Activated T-helper 2 cell treated with anti-CD3 and anti-CD28 coated beads, Interferon-gamma antibody, Interleukin-2, Interleukin-4, amounts not matched to agents 10 μg/mL and 5 μg/mL and 100 μg/mL, durations not matched to agents 14 hours and 24 hours and 36 hours (primary cell): ENCODE measurements at regions not wholly inside any gene's neighbourhood (a gene's known extent, or its start where the extent isn't known, plus 50 kb on each side); places are given as distances from the start of the nearest gene placed in this dataset.

Experiments
- DNase-seq: peaks from one replicate; pipeline ENCODE4 v3.0.0; 2021; ENCODE audit warnings: low spot score
- H3K27ac Mint-ChIP-seq: one replicate; pipeline ENCODE4 v1.8.0; 2021; ENCODE audit warnings: mixed read lengths
- H3K27me3 Mint-ChIP-seq: one replicate; pipeline ENCODE4 v1.8.0; 2021; ENCODE audit warnings: low read depth, mixed read lengths
- H3K36me3 Mint-ChIP-seq: one replicate; pipeline ENCODE4 v1.8.0; 2021; ENCODE audit warnings: low read depth, mixed read lengths
- H3K4me1 Mint-ChIP-seq: one replicate; pipeline ENCODE4 v1.8.0; 2021; ENCODE audit warnings: low read depth, mixed read lengths
- H3K4me3 Mint-ChIP-seq: one replicate; pipeline ENCODE4 v1.8.0; 2021; ENCODE audit warnings: low read depth, mild to moderate bottlenecking, moderate library complexity, mixed read lengths
- H3K9me3 Mint-ChIP-seq: one replicate; pipeline ENCODE4 v1.8.0; 2021; ENCODE audit warnings: mixed read lengths
- intact Hi-C: fragments of 100-400 bp; cut with micrococcal nuclease; formaldehyde crosslinking; loops from one replicate; pipeline ENCODE4 v1.15.1; 2023

DNA sequence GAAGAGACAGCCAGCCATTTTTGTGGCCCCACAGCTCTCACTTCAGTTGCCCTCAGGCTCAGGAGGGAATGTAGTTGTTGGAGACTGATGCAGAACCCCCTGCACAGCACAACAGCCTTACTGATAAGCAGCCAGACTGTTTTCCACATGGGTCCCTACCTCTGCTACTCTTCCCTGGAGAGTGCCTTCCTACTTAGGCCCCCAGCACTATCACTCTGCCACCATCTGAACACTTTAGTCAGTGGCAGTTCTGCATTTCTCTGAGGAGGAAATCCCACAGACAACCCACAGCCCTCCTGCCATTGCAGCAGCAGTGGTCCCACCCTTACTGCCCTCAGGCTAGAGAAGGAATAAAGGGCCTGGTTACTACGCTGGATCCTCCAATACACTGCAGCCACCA, 61.8 kb upstream of the PTPRD start:
- Mint-ChIP-seq H3K27me3 (no peaks in the 10 kb centered on the region), H3K4me3 (no peak overlapping the region), H3K27ac (no peak overlapping the region), H3K36me3 (no peaks in the 10 kb centered on the region), H3K4me1 (no peaks in the 10 kb centered on the region), H3K9me3 (peaks cover 46% of the 10 kb centered on the region)
- no peak for DNase-seq
- intact Hi-C loops = no loop called here

DNA sequence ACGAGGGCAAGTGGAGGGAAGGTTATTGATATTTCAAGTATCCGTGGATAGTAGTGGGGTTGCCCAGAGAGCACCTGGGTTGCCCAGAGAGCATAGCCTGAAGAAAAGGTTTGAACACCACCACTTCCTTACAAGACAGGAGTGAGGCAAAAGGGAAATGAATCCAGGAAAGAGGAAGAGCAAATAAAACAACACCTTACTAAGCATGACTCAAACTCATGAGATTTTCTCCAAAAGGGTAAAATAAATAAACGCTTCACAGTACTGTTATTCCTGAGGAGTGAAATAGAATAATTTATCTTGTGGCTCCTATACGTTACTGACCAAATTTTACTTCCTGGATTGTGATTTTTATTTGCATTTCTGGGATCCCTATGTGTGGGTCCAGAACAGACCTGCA, 65.2 kb upstream of the PTPRD start:
- no peak overlapping the region for H3K27ac Mint-ChIP-seq
- no peak for DNase-seq
- no peak overlapping the region for H3K4me3 Mint-ChIP-seq
- no peaks in the 10 kb centered on the region for H3K27me3 Mint-ChIP-seq
- no peaks in the 10 kb centered on the region for H3K4me1 Mint-ChIP-seq
- no peaks in the 10 kb centered on the region for H3K36me3 Mint-ChIP-seq
- intact Hi-C loops = no loop called here
- peaks cover 39% of the 10 kb centered on the region for H3K9me3 Mint-ChIP-seq

DNA sequence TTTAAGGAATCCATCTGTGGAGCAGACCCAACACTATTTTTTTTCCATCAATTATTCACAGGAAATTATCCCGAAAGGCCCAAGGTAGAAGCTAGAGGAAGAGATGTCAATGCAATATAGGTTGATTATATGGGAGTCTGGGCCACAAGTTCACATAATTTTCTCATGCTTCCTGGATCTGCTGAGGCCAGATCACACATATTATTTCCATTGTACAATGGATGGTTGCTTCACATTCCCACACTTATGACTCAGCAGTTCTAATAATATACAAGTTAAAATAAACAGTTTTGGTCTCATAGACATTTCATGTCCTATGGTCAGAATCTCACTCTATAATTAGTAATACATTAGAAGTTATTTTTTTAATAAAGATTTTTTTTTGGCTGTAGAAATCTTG, 66.0 kb upstream of the PTPRD start:
- no peak overlapping the region for H3K4me3 Mint-ChIP-seq
- no peak overlapping the region for H3K27ac Mint-ChIP-seq
- H3K36me3 Mint-ChIP-seq = no peaks in the 10 kb centered on the region
- no peaks in the 10 kb centered on the region for H3K4me1 Mint-ChIP-seq
- intact Hi-C loops = no loop called here
- DNase-seq = no peak
- peaks cover 34% of the 10 kb centered on the region for H3K9me3 Mint-ChIP-seq
- H3K27me3 Mint-ChIP-seq = no peaks in the 10 kb centered on the region

DNA sequence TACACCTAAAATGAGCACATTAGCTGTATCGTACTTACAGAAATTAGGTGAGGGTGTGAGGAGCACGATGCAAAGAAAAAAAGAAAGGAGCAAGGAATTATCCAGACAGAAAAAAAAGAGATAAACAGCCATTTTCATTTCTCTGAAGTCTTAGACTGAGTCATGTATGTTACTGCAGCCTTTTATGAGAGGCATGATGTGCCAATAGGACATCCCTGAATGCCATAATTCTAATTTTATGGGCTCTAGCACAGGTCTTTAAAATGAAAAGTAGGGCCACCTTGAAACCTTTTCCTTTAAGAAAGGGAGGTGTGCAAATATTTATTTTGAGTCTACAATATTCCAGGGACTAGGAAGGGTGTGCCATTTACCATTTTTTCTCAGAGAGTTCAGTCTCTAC, 74.1 kb upstream of the PTPRD start:
- intact Hi-C loops = no loop called here
- no peak for DNase-seq
- H3K4me3 Mint-ChIP-seq = no peak overlapping the region
- H3K27me3 Mint-ChIP-seq = no peaks in the 10 kb centered on the region
- no peaks in the 10 kb centered on the region for H3K36me3 Mint-ChIP-seq
- no peak overlapping the region for H3K27ac Mint-ChIP-seq
- H3K9me3 Mint-ChIP-seq = peaks cover 45% of the 10 kb centered on the region
- no peaks in the 10 kb centered on the region for H3K4me1 Mint-ChIP-seq

DNA sequence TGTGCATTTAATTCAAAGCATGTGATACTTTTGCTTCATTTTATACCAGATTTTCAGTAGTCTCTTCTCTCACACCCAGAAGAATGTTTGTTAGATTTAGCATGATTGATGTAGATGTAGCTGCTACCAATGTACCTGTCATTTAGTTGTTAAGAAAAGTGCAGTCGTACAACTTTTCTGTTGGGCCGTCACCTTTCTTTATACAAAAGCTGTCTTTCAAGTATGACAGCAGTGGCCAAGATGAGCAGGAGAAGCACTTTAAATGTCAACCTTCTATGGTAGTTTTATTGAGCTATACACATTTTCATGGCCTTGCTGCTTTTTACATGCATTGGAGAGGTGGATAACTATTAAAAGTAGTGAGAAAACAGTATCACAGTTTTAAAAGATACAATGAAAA, 77.7 kb upstream of the PTPRD start:
- Mint-ChIP-seq H3K4me1 (no peaks in the 10 kb centered on the region), H3K9me3 (peaks cover 39% of the 10 kb centered on the region), H3K27me3 (no peaks in the 10 kb centered on the region), H3K27ac (no peak overlapping the region), H3K36me3 (no peaks in the 10 kb centered on the region), H3K4me3 (no peak overlapping the region)
- intact Hi-C loops = no loop called here
- DNase-seq = no peak

DNA sequence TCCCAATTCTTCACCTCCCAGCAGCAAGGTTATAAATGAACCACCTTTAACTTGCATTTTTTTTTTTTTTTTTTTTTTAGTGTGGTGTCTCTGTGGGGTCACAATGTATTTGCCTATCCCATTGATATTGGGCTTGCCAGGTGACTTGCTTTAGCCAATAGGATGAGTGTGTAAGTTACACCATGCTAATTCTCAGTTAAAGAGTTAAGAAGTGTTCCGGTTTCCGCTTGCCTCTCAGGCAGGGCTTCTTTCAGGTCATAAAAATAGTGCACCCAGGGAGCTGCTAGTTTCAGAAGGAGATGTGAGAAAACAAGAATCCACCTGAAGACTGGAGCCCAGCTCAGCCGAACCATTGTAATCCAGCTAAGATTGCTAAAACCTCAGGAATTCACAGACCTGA, 84.2 kb upstream of the PTPRD start:
- Mint-ChIP-seq H3K4me3 (no peak overlapping the region), H3K36me3 (no peaks in the 10 kb centered on the region), H3K27ac (no peak overlapping the region), H3K27me3 (no peaks in the 10 kb centered on the region), H3K4me1 (no peaks in the 10 kb centered on the region), H3K9me3 (peaks cover 25% of the 10 kb centered on the region)
- intact Hi-C loops = no loop called here
- no peak for DNase-seq

DNA sequence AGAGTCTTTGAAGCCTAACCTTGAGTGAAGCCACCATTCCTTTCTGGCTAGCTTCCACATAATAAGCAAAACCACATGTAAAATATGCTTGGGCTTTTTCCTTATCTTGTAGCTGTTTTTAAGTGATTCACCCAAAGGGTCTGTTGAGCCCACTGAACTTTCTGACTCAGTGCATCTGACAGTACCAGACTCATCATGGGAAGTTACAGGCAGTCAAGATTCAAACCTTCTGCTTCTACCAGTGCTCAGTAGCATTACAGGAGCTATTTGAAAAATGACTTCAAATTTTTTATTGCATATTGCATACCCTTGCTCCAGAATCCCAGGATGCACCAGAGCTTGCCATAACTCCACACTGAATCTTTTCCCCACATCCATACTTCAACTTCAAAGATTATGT, 87.5 kb upstream of the PTPRD start:
- no peaks in the 10 kb centered on the region for H3K27me3 Mint-ChIP-seq
- H3K4me1 Mint-ChIP-seq = no peaks in the 10 kb centered on the region
- no peaks in the 10 kb centered on the region for H3K36me3 Mint-ChIP-seq
- no peak overlapping the region for H3K27ac Mint-ChIP-seq
- DNase-seq = no peak
- no peak overlapping the region for H3K4me3 Mint-ChIP-seq
- intact Hi-C loops = no loop called here
- peaks cover 33% of the 10 kb centered on the region for H3K9me3 Mint-ChIP-seq

DNA sequence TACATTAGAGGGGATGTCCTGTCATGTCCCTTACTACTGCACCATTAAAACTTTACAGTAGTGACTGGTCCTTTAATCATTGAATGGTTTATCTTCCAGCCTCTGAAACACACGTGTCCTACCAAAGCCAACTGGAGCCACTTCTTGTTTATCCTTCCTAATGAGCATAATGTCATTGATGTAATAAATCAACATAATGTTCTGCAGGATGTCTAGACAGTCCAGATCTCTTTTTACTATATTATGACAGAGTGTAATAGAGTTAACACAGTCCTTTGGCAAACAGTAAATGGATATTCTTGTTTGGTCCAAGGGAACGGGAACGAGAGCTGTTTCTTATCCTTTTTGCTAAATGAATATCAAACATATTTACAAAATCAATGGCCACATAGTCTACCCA, 88.1 kb upstream of the PTPRD start:
- Mint-ChIP-seq H3K9me3 (peaks cover 39% of the 10 kb centered on the region), H3K27ac (no peak overlapping the region), H3K36me3 (no peaks in the 10 kb centered on the region), H3K4me1 (no peaks in the 10 kb centered on the region), H3K4me3 (no peak overlapping the region), H3K27me3 (no peaks in the 10 kb centered on the region)
- DNase-seq = no peak
- intact Hi-C loops = no loop called here

DNA sequence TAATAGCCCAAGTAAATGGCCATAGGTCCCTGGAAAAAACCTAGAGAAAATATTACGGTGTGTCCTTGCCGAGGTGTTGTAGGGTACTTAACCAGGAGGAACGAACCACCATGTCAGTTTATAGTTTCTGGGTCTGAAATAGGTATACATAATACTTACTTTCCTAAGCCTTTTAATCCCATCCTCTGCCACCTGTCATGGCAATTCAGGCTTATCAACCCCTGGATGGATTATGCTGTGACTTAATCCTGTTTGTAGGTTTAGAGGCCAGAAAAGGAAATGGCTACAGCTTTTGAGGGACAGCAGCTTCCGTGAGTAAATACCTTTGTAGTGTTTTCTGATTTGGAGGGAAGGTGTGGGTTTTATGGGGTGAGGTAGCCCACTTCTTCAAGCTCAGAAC, 89.1 kb upstream of the PTPRD start:
- intact Hi-C loops = no loop called here
- Mint-ChIP-seq H3K27me3 (no peaks in the 10 kb centered on the region), H3K9me3 (peaks cover 44% of the 10 kb centered on the region), H3K27ac (no peak overlapping the region), H3K4me1 (no peaks in the 10 kb centered on the region), H3K36me3 (no peaks in the 10 kb centered on the region), H3K4me3 (no peak overlapping the region)
- no peak for DNase-seq

DNA sequence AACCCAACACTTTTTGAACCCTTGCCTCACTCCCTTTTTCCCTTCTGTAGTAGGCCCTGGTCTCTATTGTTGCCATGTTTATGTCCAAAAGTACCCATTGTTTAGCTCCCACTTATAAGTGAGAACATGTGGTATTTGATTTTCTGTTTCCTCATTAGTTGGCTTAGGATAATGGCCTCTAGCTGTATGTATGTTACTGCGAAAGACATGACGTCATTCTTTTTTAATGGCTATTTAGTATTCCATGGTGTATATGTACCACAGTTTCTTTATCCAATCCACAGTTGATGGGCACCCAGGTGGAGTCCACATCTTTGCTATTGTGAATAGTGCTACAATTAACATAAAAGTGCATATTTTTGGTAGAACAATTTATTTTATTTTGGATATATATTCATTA, 90.3 kb upstream of the PTPRD start:
- Mint-ChIP-seq H3K4me1 (no peaks in the 10 kb centered on the region), H3K27ac (no peak overlapping the region), H3K4me3 (no peak overlapping the region), H3K9me3 (peaks cover 39% of the 10 kb centered on the region), H3K27me3 (no peaks in the 10 kb centered on the region), H3K36me3 (no peaks in the 10 kb centered on the region)
- no peak for DNase-seq
- intact Hi-C loops = no loop called here

DNA sequence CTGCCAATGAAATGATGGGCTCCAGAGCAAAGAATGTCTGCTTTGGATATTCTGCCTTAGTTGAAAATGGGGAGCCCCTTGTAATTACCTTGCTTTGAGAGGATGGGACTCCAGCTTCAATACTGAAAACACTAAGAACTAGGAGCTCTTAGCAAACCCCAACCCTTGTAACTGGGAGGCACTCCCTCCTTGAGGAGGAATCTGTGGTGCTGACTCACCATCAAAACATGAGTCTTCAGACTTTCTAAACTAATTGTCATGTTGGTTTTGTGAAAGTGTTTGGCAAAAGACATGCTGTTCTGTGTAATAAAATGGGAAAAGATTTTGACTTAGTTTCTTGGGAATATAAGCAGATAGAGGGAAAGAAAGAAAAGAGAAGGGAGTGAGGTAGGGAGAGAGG, 91.9 kb upstream of the PTPRD start:
- H3K9me3 Mint-ChIP-seq = peaks cover 40% of the 10 kb centered on the region
- DNase-seq = no peak
- intact Hi-C loops = no loop called here
- H3K4me1 Mint-ChIP-seq = no peaks in the 10 kb centered on the region
- H3K27me3 Mint-ChIP-seq = no peaks in the 10 kb centered on the region
- no peaks in the 10 kb centered on the region for H3K36me3 Mint-ChIP-seq
- H3K27ac Mint-ChIP-seq = no peak overlapping the region
- no peak overlapping the region for H3K4me3 Mint-ChIP-seq

DNA sequence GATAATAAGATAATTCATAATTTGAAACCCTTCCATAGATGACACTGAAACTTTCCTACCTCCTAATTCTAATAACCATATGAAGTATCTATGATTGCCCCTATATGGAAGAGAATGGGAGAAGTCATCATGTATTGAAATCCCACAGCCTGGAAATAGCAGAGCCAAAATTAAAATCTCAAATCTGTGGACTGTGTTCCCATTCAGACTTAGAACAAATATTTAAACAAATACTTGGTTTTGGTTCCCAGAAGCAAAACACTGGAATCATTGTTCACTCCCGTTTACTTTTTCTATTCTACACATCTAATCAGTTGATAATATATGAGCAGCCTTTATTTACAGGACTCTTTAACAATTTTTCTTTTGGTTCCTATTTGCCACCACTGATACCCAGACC, 92.6 kb upstream of the PTPRD start:
- H3K36me3 Mint-ChIP-seq = no peaks in the 10 kb centered on the region
- no peak for DNase-seq
- H3K4me1 Mint-ChIP-seq = no peaks in the 10 kb centered on the region
- peaks cover 38% of the 10 kb centered on the region for H3K9me3 Mint-ChIP-seq
- H3K27ac Mint-ChIP-seq = no peak overlapping the region
- H3K27me3 Mint-ChIP-seq = no peaks in the 10 kb centered on the region
- intact Hi-C loops = no loop called here
- no peak overlapping the region for H3K4me3 Mint-ChIP-seq

DNA sequence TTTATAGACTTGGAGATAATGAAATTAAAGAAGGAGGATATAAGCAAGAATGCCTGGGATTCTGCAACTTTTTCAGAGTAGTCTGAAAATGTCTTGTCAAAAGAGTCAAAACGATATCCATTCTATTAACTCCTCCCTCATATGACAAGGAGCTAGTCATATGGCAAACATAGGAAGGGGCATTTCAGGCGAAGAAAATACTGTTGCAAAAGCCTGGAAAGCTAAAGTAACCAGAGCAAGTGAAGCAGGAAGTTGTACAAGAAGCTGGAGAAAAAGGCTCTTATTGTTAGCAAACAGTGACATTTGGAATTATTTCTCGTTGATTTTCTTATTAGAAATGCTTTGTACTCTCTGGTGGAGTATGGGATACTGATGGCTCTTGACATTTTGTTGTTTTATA, 94.0 kb upstream of the PTPRD start:
- Mint-ChIP-seq H3K27me3 (no peaks in the 10 kb centered on the region), H3K4me1 (no peaks in the 10 kb centered on the region), H3K4me3 (no peak overlapping the region), H3K36me3 (no peaks in the 10 kb centered on the region), H3K9me3 (peaks cover 38% of the 10 kb centered on the region), H3K27ac (no peak overlapping the region)
- intact Hi-C loops = no loop called here
- DNase-seq = no peak

DNA sequence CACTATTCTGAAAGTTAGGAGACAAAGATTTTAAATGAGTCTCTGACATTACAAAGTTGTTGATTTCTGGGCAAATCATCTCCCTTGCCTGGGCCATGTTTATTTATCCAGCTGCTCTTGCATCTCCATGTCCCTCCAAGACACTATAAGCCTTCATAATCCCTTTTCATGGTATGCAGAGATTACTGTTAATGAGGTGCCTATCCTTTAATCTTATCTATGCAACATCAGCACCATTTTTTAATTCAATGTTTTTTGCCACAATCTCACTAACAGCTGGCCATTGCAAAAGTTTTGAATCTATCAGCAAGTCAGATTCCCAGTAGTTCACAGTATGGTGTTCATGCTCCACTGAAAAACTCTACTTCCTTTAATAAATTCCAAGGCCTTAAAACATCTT, 108.5 kb upstream of the PTPRD start:
- Mint-ChIP-seq H3K4me1 (no peaks in the 10 kb centered on the region), H3K27ac (no peak overlapping the region), H3K36me3 (no peaks in the 10 kb centered on the region), H3K4me3 (no peak overlapping the region), H3K27me3 (no peaks in the 10 kb centered on the region), H3K9me3 (peaks cover 21% of the 10 kb centered on the region)
- DNase-seq = no peak
- intact Hi-C loops = no loop called here
